ENCODE measurements at regions not wholly inside any gene's neighbourhood (a gene's known extent, or its start where the extent isn't known, plus 50 kb on each side); places are given as distances from the start of the nearest gene placed in this dataset.

- no peak overlapping the region for H3K4me3 Mint-ChIP-seq
- no peaks in the 10 kb centered on the region for H3K36me3 Mint-ChIP-seq (ENCODE audit: low read depth)
- POLR2A ChIA-PET = no interaction called here
- DNase-seq = no peak
- H3K9me3 Mint-ChIP-seq = no peaks in the 10 kb centered on the region
- H3K27ac Mint-ChIP-seq = no peak overlapping the region
- no peak for ATAC-seq
- CTCF ChIA-PET = interaction anchor here (0.9 kb wide), 1 partner anchor 13 kb away, joined by 3 read pairs; no protein-coding TSS in a partner anchor
- no peak for TF ChIP-seq CTCF (IDR thresholded peaks at IDR 0.05)
- intact Hi-C loops (cut with micrococcal nuclease) = no loop called here
- H3K27me3 Mint-ChIP-seq = no peaks in the 10 kb centered on the region
- H3K4me1 Mint-ChIP-seq (ENCODE audit: low read depth) = no peaks in the 10 kb centered on the region
Measured at GRCh38 chr6:104312851-104313250, 546.9 kb downstream of the HACE1 start.

- CTCF ChIA-PET = no interaction called here
- POLR2A ChIA-PET = no interaction called here
- intact Hi-C loops (cut with micrococcal nuclease) = no loop called here
- ATAC-seq (no peak), DNase-seq (no peak)
- TF ChIP-seq CTCF (IDR thresholded peaks at IDR 0.05) = no peak
- no peak overlapping the region for H3K27ac Mint-ChIP-seq
- no peaks in the 10 kb centered on the region for H3K27me3 Mint-ChIP-seq
- H3K4me3 Mint-ChIP-seq = no peak overlapping the region
- H3K9me3 Mint-ChIP-seq = no peaks in the 10 kb centered on the region
- no peaks in the 10 kb centered on the region for H3K4me1 Mint-ChIP-seq (ENCODE audit: low read depth)
- H3K36me3 Mint-ChIP-seq (ENCODE audit: low read depth) = no peaks in the 10 kb centered on the region
Measured at GRCh38 chr6:104306211-104306610, 553.5 kb downstream of the HACE1 start.

GRCh38 chr6:104305206-104305605 lies 554.5 kb downstream of the HACE1 start:
- Mint-ChIP-seq H3K4me1 (ENCODE audit: low read depth) (no peaks in the 10 kb centered on the region), H3K4me3 (no peak overlapping the region), H3K27me3 (no peaks in the 10 kb centered on the region), H3K9me3 (no peaks in the 10 kb centered on the region), H3K27ac (no peak overlapping the region), H3K36me3 (ENCODE audit: low read depth) (no peaks in the 10 kb centered on the region)
- no peak for TF ChIP-seq CTCF (IDR thresholded peaks at IDR 0.05)
- ATAC-seq (no peak), DNase-seq (no peak)
- ChIA-PET POLR2A (no interaction called here), CTCF (no interaction called here)
- intact Hi-C loops (cut with micrococcal nuclease) = no loop called here

- no peak for TF ChIP-seq CTCF (IDR thresholded peaks at IDR 0.05)
- POLR2A ChIA-PET = no interaction called here
Measured at GRCh38 chr6:104301951-104302350, 557.8 kb downstream of the HACE1 start.

GRCh38 chr6:104286641-104287040 lies 573.1 kb downstream of the HACE1 start:
- intact Hi-C loops (cut with micrococcal nuclease) = no loop called here

More at GRCh38 chr6:104301951-104302350, 557.8 kb downstream of the HACE1 start:
- Mint-ChIP-seq H3K4me3 (no peak overlapping the region), H3K36me3 (ENCODE audit: low read depth) (no peaks in the 10 kb centered on the region), H3K9me3 (no peaks in the 10 kb centered on the region), H3K27me3 (no peaks in the 10 kb centered on the region), H3K4me1 (ENCODE audit: low read depth) (no peaks in the 10 kb centered on the region), H3K27ac (no peak overlapping the region)
- DNase-seq (no peak), ATAC-seq (no peak)
- intact Hi-C loops (cut with micrococcal nuclease) = no loop called here
- CTCF ChIA-PET = no interaction called here

More at GRCh38 chr6:104286641-104287040, 573.1 kb downstream of the HACE1 start:
- no peak for ATAC-seq
- ChIA-PET CTCF (no interaction called here), POLR2A (no interaction called here)
- no peak for DNase-seq
- H3K27ac Mint-ChIP-seq = no peak overlapping the region
- no peak overlapping the region for H3K4me3 Mint-ChIP-seq
- no peak for TF ChIP-seq CTCF (IDR thresholded peaks at IDR 0.05)
- H3K9me3 Mint-ChIP-seq = no peaks in the 10 kb centered on the region
- H3K27me3 Mint-ChIP-seq = no peaks in the 10 kb centered on the region
- no peaks in the 10 kb centered on the region for H3K4me1 Mint-ChIP-seq (ENCODE audit: low read depth)
- H3K36me3 Mint-ChIP-seq (ENCODE audit: low read depth) = no peaks in the 10 kb centered on the region

Measured in activated CD8-positive, alpha-beta T cell treated with anti-CD3 and anti-CD28 coated beads for 36 hours (primary cell).